ENCODE measurements at regions not wholly inside any gene's neighbourhood (a gene's known extent, or its start where the extent isn't known, plus 50 kb on each side); places are given as distances from the start of the nearest gene placed in this dataset.

DNA sequence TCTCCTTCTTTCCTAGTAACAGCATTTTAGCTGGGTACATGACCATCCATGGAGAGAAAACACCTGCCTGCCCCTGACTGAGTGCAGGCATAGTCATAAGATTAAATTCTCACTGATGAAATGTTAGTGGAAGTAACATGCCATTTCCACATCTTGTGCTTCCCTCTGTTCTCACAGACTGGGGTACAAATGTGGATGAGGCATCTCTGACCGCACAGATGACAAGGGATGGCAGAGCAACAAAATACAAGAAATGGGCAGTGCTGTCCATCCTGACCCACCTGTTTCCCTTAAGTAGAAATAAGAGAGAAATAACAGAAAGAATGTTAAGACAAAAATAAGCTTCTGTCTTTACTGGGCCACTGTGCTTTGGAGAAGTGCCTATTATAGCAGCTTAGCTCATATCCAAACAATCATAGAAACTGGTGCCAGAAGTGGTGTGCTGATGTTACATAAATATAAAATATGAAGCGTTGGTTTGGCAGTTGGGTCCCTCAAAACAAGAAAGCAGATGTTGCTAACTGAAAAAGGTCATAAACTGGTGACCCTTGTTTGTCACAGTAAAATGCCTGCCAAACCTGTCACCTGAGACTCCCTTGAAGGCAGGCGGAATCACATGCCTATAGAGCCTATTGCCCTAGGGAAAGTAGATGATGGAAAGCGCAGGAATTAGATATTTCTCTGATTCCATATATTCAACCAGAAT lies 72.4 kb upstream of the CCDC150 start:
- TF ChIP-seq, protein P1, sequence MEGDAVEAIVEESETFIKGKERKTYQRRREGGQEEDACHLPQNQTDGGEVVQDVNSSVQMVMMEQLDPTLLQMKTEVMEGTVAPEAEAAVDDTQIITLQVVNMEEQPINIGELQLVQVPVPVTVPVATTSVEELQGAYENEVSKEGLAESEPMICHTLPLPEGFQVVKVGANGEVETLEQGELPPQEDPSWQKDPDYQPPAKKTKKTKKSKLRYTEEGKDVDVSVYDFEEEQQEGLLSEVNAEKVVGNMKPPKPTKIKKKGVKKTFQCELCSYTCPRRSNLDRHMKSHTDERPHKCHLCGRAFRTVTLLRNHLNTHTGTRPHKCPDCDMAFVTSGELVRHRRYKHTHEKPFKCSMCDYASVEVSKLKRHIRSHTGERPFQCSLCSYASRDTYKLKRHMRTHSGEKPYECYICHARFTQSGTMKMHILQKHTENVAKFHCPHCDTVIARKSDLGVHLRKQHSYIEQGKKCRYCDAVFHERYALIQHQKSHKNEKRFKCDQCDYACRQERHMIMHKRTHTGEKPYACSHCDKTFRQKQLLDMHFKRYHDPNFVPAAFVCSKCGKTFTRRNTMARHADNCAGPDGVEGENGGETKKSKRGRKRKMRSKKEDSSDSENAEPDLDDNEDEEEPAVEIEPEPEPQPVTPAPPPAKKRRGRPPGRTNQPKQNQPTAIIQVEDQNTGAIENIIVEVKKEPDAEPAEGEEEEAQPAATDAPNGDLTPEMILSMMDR (conservative IDR thresholded peaks at IDR 0.05; ENCODE audit: low read depth, low read length) = no peak
- no peak for DNase-seq (ENCODE audit: low read depth)
- H3K4me3 ChIP-seq (ENCODE audit: low read length) = no peak overlapping the region

DNA sequence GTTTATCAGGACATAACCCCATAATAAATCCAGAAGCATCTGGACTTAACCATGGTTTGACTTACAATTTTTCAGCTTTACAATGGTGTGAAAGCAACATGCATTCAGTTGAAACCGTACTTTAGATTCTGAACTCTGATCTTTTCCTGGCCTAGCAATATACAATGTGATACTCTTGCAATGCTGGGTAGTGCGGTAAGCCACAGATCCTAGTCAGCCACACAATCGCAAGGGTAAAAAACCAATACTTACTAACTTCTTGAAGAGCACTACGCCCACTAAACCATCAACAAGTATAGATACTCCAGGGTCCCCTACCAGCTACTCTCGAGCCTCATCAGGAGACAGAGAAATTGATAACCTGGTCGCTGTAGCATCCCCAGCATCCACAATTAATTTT lies 71.0 kb upstream of the CCDC150 start:
- TF ChIP-seq, protein P1 (conservative IDR thresholded peaks at IDR 0.05; ENCODE audit: low read depth, low read length) = no peak
- no peak for DNase-seq (ENCODE audit: low read depth)
- no peak overlapping the region for H3K4me3 ChIP-seq (ENCODE audit: low read length)

DNA sequence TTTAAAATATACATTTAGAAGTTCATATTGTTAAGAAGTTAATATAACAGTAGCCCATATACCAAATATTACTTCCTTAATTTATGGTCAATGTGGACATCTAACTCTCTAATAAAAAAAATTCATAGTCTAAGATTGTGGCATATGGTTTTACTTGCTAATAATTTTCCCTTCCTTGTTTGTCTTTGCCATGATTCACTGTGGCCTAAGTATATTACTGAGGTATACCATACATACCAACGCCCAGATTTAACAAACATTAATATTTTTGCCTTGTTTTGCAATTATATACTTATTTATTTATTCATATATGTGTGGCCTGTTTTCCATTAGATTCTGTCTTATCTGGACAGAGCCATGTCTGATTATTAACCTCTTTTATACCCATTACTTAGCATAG lies 54.6 kb upstream of the CCDC150 start:
- TF ChIP-seq, protein P1 (conservative IDR thresholded peaks at IDR 0.05; ENCODE audit: low read depth, low read length) = no peak
- no peak for DNase-seq (ENCODE audit: low read depth)
- H3K4me3 ChIP-seq (ENCODE audit: low read length) = no peak overlapping the region

DNA sequence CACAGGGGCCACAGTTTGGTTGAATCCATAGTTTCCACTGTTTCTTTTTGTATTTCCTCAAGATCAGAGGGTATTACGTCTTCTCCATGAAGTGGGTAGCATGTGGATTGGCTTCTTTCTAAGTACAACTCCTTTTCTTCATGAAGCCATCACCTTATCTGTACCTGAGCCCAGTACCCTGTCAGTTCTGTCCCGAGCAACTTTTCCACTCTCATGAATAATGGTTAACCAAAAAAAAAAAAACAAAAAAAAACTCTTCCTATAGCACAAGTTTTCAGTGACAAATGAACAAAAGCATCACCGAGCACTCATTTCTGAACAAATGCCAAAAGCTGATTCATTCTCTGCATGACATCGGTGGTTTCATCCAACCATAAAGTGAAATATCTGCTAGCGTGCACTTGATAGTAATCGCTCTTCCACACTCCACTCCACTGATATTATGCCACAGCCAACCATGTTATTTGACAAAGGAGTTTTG lies 53.0 kb upstream of the CCDC150 start:
- no peak for DNase-seq (ENCODE audit: low read depth)

DNA sequence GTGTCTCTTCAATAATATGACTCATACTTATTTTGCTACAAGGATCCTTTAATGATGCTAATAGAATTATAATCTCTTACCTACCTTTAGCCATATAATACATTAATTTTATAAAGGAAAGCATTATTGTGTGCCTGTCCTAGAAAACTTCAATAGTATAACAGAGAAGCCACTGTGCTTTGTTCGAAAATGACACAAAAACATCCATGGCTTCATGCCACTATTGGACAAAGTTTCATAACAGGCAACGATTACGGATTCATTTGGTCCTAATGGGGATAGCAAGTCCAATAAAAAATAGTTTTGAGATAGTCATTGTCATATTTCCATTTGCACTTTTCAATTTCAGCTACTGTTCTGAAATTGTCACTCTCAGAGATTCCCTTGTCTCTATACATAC lies 52.5 kb upstream of the CCDC150 start:
- H3K4me3 ChIP-seq (ENCODE audit: low read length) = no peak overlapping the region
- DNase-seq (ENCODE audit: low read depth) = no peak
- TF ChIP-seq, protein P1 (conservative IDR thresholded peaks at IDR 0.05; ENCODE audit: low read depth, low read length) = no peak

More for the DNA sequence above, 53.0 kb upstream of the CCDC150 start:
- no peak overlapping the region for H3K4me3 ChIP-seq (ENCODE audit: low read length)
- TF ChIP-seq, protein P1 (conservative IDR thresholded peaks at IDR 0.05; ENCODE audit: low read depth, low read length) = no peak

DNA sequence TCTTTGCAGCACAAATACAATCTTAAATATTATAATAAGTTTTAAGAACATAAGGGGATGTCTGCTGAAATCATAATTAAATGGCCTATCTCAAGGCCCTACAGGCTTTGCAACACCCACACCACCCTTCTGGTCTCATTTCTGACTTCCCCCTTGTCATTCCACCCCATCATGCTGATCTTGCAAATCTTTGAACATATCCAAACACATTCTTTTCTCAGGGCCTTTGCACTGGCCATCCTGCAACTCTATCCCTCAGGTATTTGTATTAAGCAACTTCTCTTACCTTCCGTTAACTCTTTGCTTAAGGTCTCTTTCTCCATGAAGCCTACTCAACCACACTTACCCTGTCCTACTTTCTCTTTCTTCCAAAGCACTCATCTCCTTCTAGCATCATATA lies 51.8 kb upstream of the CCDC150 start:
- TF ChIP-seq, protein P1 (conservative IDR thresholded peaks at IDR 0.05; ENCODE audit: low read depth, low read length) = no peak
- no peak for DNase-seq (ENCODE audit: low read depth)
- H3K4me3 ChIP-seq (ENCODE audit: low read length) = no peak overlapping the region

DNA sequence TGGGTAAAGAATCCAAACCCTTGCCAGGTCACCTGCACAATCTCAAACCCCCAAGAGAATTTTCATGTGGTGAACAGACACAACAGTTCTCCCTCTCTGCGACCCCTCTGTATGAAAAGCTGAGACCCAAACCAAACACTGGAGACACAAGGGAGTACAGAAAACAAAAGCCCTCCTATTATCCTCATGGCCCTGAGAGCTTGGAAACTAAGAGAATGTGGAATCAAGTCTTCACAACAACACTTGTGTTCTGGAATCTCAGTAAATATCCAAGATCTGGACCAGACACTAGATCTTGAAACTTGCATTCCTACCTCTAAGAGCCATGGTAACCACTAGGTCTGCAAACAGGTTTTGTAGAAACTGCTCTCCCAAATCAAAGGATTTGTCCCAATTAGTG lies 50.1 kb upstream of the CCDC150 start:
- H3K4me3 ChIP-seq (ENCODE audit: low read length) = no peak overlapping the region
- no peak for DNase-seq (ENCODE audit: low read depth)
- TF ChIP-seq, protein P1 (conservative IDR thresholded peaks at IDR 0.05; ENCODE audit: low read depth, low read length) = no peak
